Astrocyte (in vitro differentiated cells and primary cell): ENCODE measurements at regions not wholly inside any gene's neighbourhood (a gene's known extent, or its start where the extent isn't known, plus 50 kb on each side); places are given as distances from the start of the nearest gene placed in this dataset.

Experiments used
- DNase-seq: peaks from one replicate; pipeline ENCODE4 v3.0.0-alpha.2; 2010; ENCODE audit warnings: low read depth
- FAIRE-seq: peaks from 2 replicates; lab custom pipeline; 2011; peaks lifted over from hg19 to GRCh38; lab: Jason Lieb, UNC
- H2AFZ ChIP-seq: 2 replicates; pipeline ENCODE4 v1.6.0; 2012; ENCODE audit warnings: low read depth, low read length, inconsistent platforms
- H3K27ac ChIP-seq: 2 replicates; pipeline ENCODE4 v1.5.1; 2011; ENCODE audit warnings: low read depth, low read length, inconsistent platforms
- H3K27me3 ChIP-seq: 2 replicates; pipeline ENCODE4 v1.6.0; 2011; ENCODE audit warnings: low read length, inconsistent platforms; ENCODE audit not compliant: insufficient read depth
- H3K36me3 ChIP-seq: 2 replicates; pipeline ENCODE4 v1.5.1; 2011; ENCODE audit warnings: low read length, inconsistent platforms; ENCODE audit not compliant: insufficient read depth
- H3K4me1 ChIP-seq: 2 replicates; pipeline ENCODE4 v1.5.1; 2011; ENCODE audit warnings: low read length, inconsistent platforms; ENCODE audit not compliant: insufficient read depth
- H3K4me2 ChIP-seq: 2 replicates; pipeline ENCODE4 v1.6.0; 2012; ENCODE audit warnings: low read length, inconsistent platforms
- H3K4me3 ChIP-seq: 2 replicates; pipeline ENCODE4 v1.5.1; 2011; ENCODE audit warnings: low read depth, mild to moderate bottlenecking, low read length, inconsistent platforms; ENCODE audit not compliant: insufficient read depth
- H3K79me2 ChIP-seq: 2 replicates; pipeline ENCODE4 v1.6.0; 2012; ENCODE audit warnings: mild to moderate bottlenecking, low read length, inconsistent platforms; ENCODE audit not compliant: insufficient read depth
- H3K9ac ChIP-seq: 2 replicates; pipeline ENCODE4 v1.6.0; 2012; ENCODE audit warnings: mild to moderate bottlenecking, low read length, inconsistent platforms
- H3K9me3 ChIP-seq: 2 replicates; pipeline ENCODE4 v1.5.1; 2012; ENCODE audit warnings: low read depth, mild to moderate bottlenecking, low read length, inconsistent platforms; ENCODE audit not compliant: insufficient read depth
- H4K20me1 ChIP-seq: 2 replicates; pipeline ENCODE4 v1.6.0; 2012; ENCODE audit warnings: low read length, inconsistent platforms; ENCODE audit not compliant: insufficient read depth
- H3K27ac Mint-ChIP-seq: one replicate; pipeline ENCODE4 v1.8.0; 2021; ENCODE audit warnings: mild to moderate bottlenecking, mixed read lengths; ENCODE audit not compliant: unreplicated experiment
- H3K27me3 Mint-ChIP-seq: one replicate; pipeline ENCODE4 v1.8.0; 2021; ENCODE audit warnings: low read depth, mixed read lengths; ENCODE audit not compliant: unreplicated experiment
- H3K36me3 Mint-ChIP-seq: one replicate; pipeline ENCODE4 v1.8.0; 2021; ENCODE audit warnings: low read depth, mixed read lengths; ENCODE audit not compliant: unreplicated experiment
- H3K4me1 Mint-ChIP-seq: one replicate; pipeline ENCODE4 v1.8.0; 2021; ENCODE audit warnings: low read depth, mixed read lengths; ENCODE audit not compliant: unreplicated experiment
- H3K4me3 Mint-ChIP-seq: one replicate; pipeline ENCODE4 v1.8.0; 2021; ENCODE audit warnings: mild to moderate bottlenecking, moderate library complexity, mixed read lengths; ENCODE audit not compliant: unreplicated experiment
- H3K9me3 Mint-ChIP-seq: one replicate; pipeline ENCODE4 v1.8.0; 2021; ENCODE audit warnings: mild to moderate bottlenecking, mixed read lengths; ENCODE audit not compliant: unreplicated experiment
- CTCF ChIP-seq: IDR thresholded peaks from 2 replicates; pipeline ENCODE4 v1.5.1; 2011; ENCODE audit warnings: low read depth, mild to moderate bottlenecking, inconsistent platforms, low read length, moderate library complexity; ENCODE audit not compliant: insufficient read depth
- EZH2 ChIP-seq: IDR thresholded peaks from 2 replicates; pipeline ENCODE4 v1.6.1; 2012; ENCODE audit warnings: mild to moderate bottlenecking, low read length, inconsistent platforms; ENCODE audit not compliant: insufficient read depth

- Histone ChIP-seq H3K9ac (no peak overlapping the region), H4K20me1 (no peaks in the 10 kb centered on the region), H3K79me2 (no peaks in the 10 kb centered on the region), H3K9me3 (no peaks in the 10 kb centered on the region), H2AFZ (no peak overlapping the region), H3K27me3 (no peaks in the 10 kb centered on the region), H3K4me3 (no peak overlapping the region), H3K4me1 (no peaks in the 10 kb centered on the region), H3K4me2 (no peak overlapping the region), H3K36me3 (no peaks in the 10 kb centered on the region), H3K27ac (no peak overlapping the region)
- no peaks in the 10 kb centered on the region for H3K36me3 Mint-ChIP-seq
- H3K4me3 Mint-ChIP-seq: no peak overlapping the region
- DNase-seq: no peak
- no peak overlapping the region for H3K27ac Mint-ChIP-seq
- H3K27me3 Mint-ChIP-seq: peaks cover 15% of the 10 kb centered on the region
- H3K4me1 Mint-ChIP-seq: no peaks in the 10 kb centered on the region
- H3K9me3 Mint-ChIP-seq: peaks cover 1% of the 10 kb centered on the region
- no peak for FAIRE-seq
- TF ChIP-seq EZH2: no peak
Observed at GRCh38 chr7:135812148-135812547, 63.5 kb upstream of the FAM180A start.

GRCh38 chr7:135811506-135811905, 62.9 kb upstream of the FAM180A start:
- H3K4me3 ChIP-seq: no peak overlapping the region
- DNase-seq (no peak), FAIRE-seq (no peak)
- TF ChIP-seq EZH2 (no peak), CTCF (no peak)
- no peak overlapping the region for H3K4me2 ChIP-seq
- no peak overlapping the region for H3K27ac Mint-ChIP-seq
- peaks cover 1% of the 10 kb centered on the region for H3K9me3 Mint-ChIP-seq
- no peak overlapping the region for H2AFZ ChIP-seq
- H3K27ac ChIP-seq: no peak overlapping the region
- peaks cover 15% of the 10 kb centered on the region for H3K27me3 Mint-ChIP-seq
- H3K79me2 ChIP-seq: no peaks in the 10 kb centered on the region
- H3K4me1 ChIP-seq: no peaks in the 10 kb centered on the region
- H3K4me3 Mint-ChIP-seq: no peak overlapping the region
- no peak overlapping the region for H3K9ac ChIP-seq
- H4K20me1 ChIP-seq: no peaks in the 10 kb centered on the region
- no peaks in the 10 kb centered on the region for H3K9me3 ChIP-seq
- no peaks in the 10 kb centered on the region for H3K36me3 Mint-ChIP-seq
- no peaks in the 10 kb centered on the region for H3K27me3 ChIP-seq
- H3K36me3 ChIP-seq: no peaks in the 10 kb centered on the region
- no peaks in the 10 kb centered on the region for H3K4me1 Mint-ChIP-seq

DNA sequence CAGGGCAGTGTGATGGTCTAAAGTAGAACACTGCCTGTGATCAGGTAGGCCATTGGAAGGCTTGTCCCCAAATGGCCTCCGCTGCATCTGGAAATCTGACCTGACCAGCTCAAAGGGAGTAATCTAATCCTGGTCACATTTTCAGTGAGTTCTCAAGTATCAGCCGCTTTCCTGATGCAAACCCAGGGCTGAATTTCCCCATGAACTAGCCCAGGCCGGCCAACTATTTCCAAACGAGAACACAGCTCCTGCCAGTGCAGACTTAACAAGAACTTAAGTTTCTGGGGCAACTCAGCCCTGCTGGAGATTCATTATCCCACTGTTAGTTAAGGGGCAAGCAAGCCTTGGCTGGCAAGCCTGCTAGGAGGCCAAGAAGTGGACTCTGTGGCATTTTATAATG, 59.6 kb upstream of the FAM180A start:
- DNase-seq: no peak
- no peaks in the 10 kb centered on the region for H3K9me3 ChIP-seq
- no peak overlapping the region for H3K4me3 ChIP-seq
- H3K4me1 ChIP-seq: no peaks in the 10 kb centered on the region
- no peaks in the 10 kb centered on the region for H3K36me3 ChIP-seq
- Mint-ChIP-seq H3K36me3 (no peaks in the 10 kb centered on the region), H3K9me3 (peaks cover 7% of the 10 kb centered on the region), H3K27ac (no peak overlapping the region), H3K27me3 (peaks cover 10% of the 10 kb centered on the region), H3K4me1 (no peaks in the 10 kb centered on the region), H3K4me3 (no peak overlapping the region)
- H4K20me1 ChIP-seq: no peaks in the 10 kb centered on the region
- H3K79me2 ChIP-seq: no peaks in the 10 kb centered on the region
- no peak overlapping the region for H3K9ac ChIP-seq
- no peaks in the 10 kb centered on the region for H3K27me3 ChIP-seq
- no peak overlapping the region for H3K4me2 ChIP-seq
- no peak overlapping the region for H2AFZ ChIP-seq
- TF ChIP-seq CTCF: no peak
- no peak for TF ChIP-seq EZH2
- no peak for FAIRE-seq
- no peak overlapping the region for H3K27ac ChIP-seq
